ENCODE measurements at regions not wholly inside any gene's neighbourhood (a gene's known extent, or its start where the extent isn't known, plus 50 kb on each side); places are given as distances from the start of the nearest gene placed in this dataset.
"Not testable (repeated sequence)": the region's sequence is repeated elsewhere in the genome, so short reads cannot be mapped to it uniquely, and the experiment has no call there.

GRCh38 chr2:4915357-4915756 is 776.8 kb upstream of the SOX11 start:
- Histone ChIP-seq H3K9ac (ENCODE audit: low read length) (no peak overlapping the region), H3K4me1 (ENCODE audit: control insufficient read depth, insufficient read depth, low read length) (no peaks in the 10 kb centered on the region), H3K27me3 (ENCODE audit: control insufficient read depth, insufficient read depth, low read length) (no peaks in the 10 kb centered on the region), H3K4me3 (ENCODE audit: low read depth, low read length) (no peak overlapping the region), H3K27ac (ENCODE audit: low read depth, low read length) (no peak overlapping the region), H3K36me3 (ENCODE audit: control insufficient read depth, insufficient read depth, low read length) (no peaks in the 10 kb centered on the region), H3K9me3 (ENCODE audit: control insufficient read depth, insufficient read depth, low read depth, low read length) (0 out of 2 replicates have a peak, but pooled peaks cover 3% of the 10 kb centered on the region)

GRCh38 chr2:4916094-4916493 is 776.1 kb upstream of the SOX11 start:
- Histone ChIP-seq H3K9ac (ENCODE audit: low read length) (no peak overlapping the region), H3K27me3 (ENCODE audit: control insufficient read depth, insufficient read depth, low read length) (no peaks in the 10 kb centered on the region), H3K4me1 (ENCODE audit: control insufficient read depth, insufficient read depth, low read length) (no peaks in the 10 kb centered on the region)

GRCh38 chr2:4930704-4931103 is 761.5 kb upstream of the SOX11 start:
- Histone ChIP-seq H3K4me3 (ENCODE audit: low read depth, low read length) (no peak overlapping the region), H3K36me3 (ENCODE audit: control insufficient read depth, insufficient read depth, low read length) (no peaks in the 10 kb centered on the region), H3K4me1 (ENCODE audit: control insufficient read depth, insufficient read depth, low read length) (no peaks in the 10 kb centered on the region), H3K27me3 (ENCODE audit: control insufficient read depth, insufficient read depth, low read length) (no peaks in the 10 kb centered on the region), H3K9ac (ENCODE audit: low read length) (no peak overlapping the region), H3K9me3 (ENCODE audit: control insufficient read depth, insufficient read depth, low read depth, low read length) (peaks cover under 1% of the 10 kb centered on the region; the same call in 1 of the 2 replicates), H3K27ac (ENCODE audit: low read depth, low read length) (no peak overlapping the region)

More at GRCh38 chr2:4916094-4916493, 776.1 kb upstream of the SOX11 start:
- Histone ChIP-seq H3K4me3 (ENCODE audit: low read depth, low read length) (no peak overlapping the region), H3K36me3 (ENCODE audit: control insufficient read depth, insufficient read depth, low read length) (no peaks in the 10 kb centered on the region), H3K9me3 (ENCODE audit: control insufficient read depth, insufficient read depth, low read depth, low read length) (0 out of 2 replicates have a peak, but pooled peaks cover 3% of the 10 kb centered on the region), H3K27ac (ENCODE audit: low read depth, low read length) (no peak overlapping the region)

GRCh38 chr2:4931721-4932365 is 760.3 kb upstream of the SOX11 start:
- Histone ChIP-seq H3K4me1 (ENCODE audit: control insufficient read depth, insufficient read depth, low read length) (no peaks in the 10 kb centered on the region), H3K4me3 (ENCODE audit: low read depth, low read length) (no peak overlapping the region), H3K9me3 (ENCODE audit: control insufficient read depth, insufficient read depth, low read depth, low read length) (peaks cover 3% of the 10 kb centered on the region; the same call in 1 of the 2 replicates), H3K27me3 (ENCODE audit: control insufficient read depth, insufficient read depth, low read length) (no peaks in the 10 kb centered on the region), H3K9ac (ENCODE audit: low read length) (no peak overlapping the region), H3K36me3 (ENCODE audit: control insufficient read depth, insufficient read depth, low read length) (no peaks in the 10 kb centered on the region), H3K27ac (ENCODE audit: low read depth, low read length) (no peak overlapping the region)

GRCh38 chr2:4935291-4935690 is 756.9 kb upstream of the SOX11 start:
- H3K4me1 ChIP-seq (ENCODE audit: control insufficient read depth, insufficient read depth, low read length); H3K27ac ChIP-seq (ENCODE audit: low read depth, low read length); H3K27me3 ChIP-seq (ENCODE audit: control insufficient read depth, insufficient read depth, low read length); H3K9me3 ChIP-seq (ENCODE audit: control insufficient read depth, insufficient read depth, low read depth, low read length); H3K4me3 ChIP-seq (ENCODE audit: low read depth, low read length); H3K9ac ChIP-seq (ENCODE audit: low read length); H3K36me3 ChIP-seq (ENCODE audit: control insufficient read depth, insufficient read depth, low read length): not testable (repeated sequence)

GRCh38 chr2:4937550-4937949 is 754.6 kb upstream of the SOX11 start:
- Histone ChIP-seq H3K4me3 (ENCODE audit: low read depth, low read length) (no peak overlapping the region), H3K4me1 (ENCODE audit: control insufficient read depth, insufficient read depth, low read length) (no peaks in the 10 kb centered on the region), H3K9ac (ENCODE audit: low read length) (no peak overlapping the region), H3K27me3 (ENCODE audit: control insufficient read depth, insufficient read depth, low read length) (no peaks in the 10 kb centered on the region), H3K36me3 (ENCODE audit: control insufficient read depth, insufficient read depth, low read length) (no peaks in the 10 kb centered on the region), H3K27ac (ENCODE audit: low read depth, low read length) (no peak overlapping the region), H3K9me3 (ENCODE audit: control insufficient read depth, insufficient read depth, low read depth, low read length) (peaks cover 3% of the 10 kb centered on the region; the same call in 1 of the 2 replicates)

- H3K4me1 ChIP-seq (ENCODE audit: control insufficient read depth, insufficient read depth, low read length) = no peaks in the 10 kb centered on the region
- no peaks in the 10 kb centered on the region for H3K27me3 ChIP-seq (ENCODE audit: control insufficient read depth, insufficient read depth, low read length)
- H3K4me3 ChIP-seq (ENCODE audit: low read depth, low read length) = no peak overlapping the region
- H3K27ac ChIP-seq (ENCODE audit: low read depth, low read length) = no peak overlapping the region
- no peaks in the 10 kb centered on the region for H3K36me3 ChIP-seq (ENCODE audit: control insufficient read depth, insufficient read depth, low read length)
- H3K9me3 ChIP-seq (ENCODE audit: control insufficient read depth, insufficient read depth, low read depth, low read length) = peaks cover 3% of the 10 kb centered on the region; the same call in 1 of the 2 replicates
- no peak overlapping the region for H3K9ac ChIP-seq (ENCODE audit: low read length)
Observed at GRCh38 chr2:4938206-4938605, 754.0 kb upstream of the SOX11 start.

- Histone ChIP-seq H3K36me3 (ENCODE audit: control insufficient read depth, insufficient read depth, low read length) (no peaks in the 10 kb centered on the region), H3K4me3 (ENCODE audit: low read depth, low read length) (no peak overlapping the region), H3K27me3 (ENCODE audit: control insufficient read depth, insufficient read depth, low read length) (no peaks in the 10 kb centered on the region), H3K4me1 (ENCODE audit: control insufficient read depth, insufficient read depth, low read length) (no peaks in the 10 kb centered on the region), H3K9ac (ENCODE audit: low read length) (no peak overlapping the region), H3K9me3 (ENCODE audit: control insufficient read depth, insufficient read depth, low read depth, low read length) (no peaks in the 10 kb centered on the region), H3K27ac (ENCODE audit: low read depth, low read length) (no peak overlapping the region)
Observed at GRCh38 chr2:4942441-4942840, 749.7 kb upstream of the SOX11 start.

- peaks cover 5% of the 10 kb centered on the region; the same call in 1 of the 2 replicates for H3K9me3 ChIP-seq (ENCODE audit: control insufficient read depth, insufficient read depth, low read depth, low read length)
- no peaks in the 10 kb centered on the region for H3K4me1 ChIP-seq (ENCODE audit: control insufficient read depth, insufficient read depth, low read length)
- no peak overlapping the region for H3K9ac ChIP-seq (ENCODE audit: low read length)
- no peaks in the 10 kb centered on the region for H3K36me3 ChIP-seq (ENCODE audit: control insufficient read depth, insufficient read depth, low read length)
- H3K4me3 ChIP-seq (ENCODE audit: low read depth, low read length) = no peak overlapping the region
- H3K27ac ChIP-seq (ENCODE audit: low read depth, low read length) = no peak overlapping the region
- H3K27me3 ChIP-seq (ENCODE audit: control insufficient read depth, insufficient read depth, low read length) = no peaks in the 10 kb centered on the region
Observed at GRCh38 chr2:4947911-4948310, 744.3 kb upstream of the SOX11 start.

GRCh38 chr2:4951368-4951767 is 740.8 kb upstream of the SOX11 start:
- Histone ChIP-seq H3K27me3 (ENCODE audit: control insufficient read depth, insufficient read depth, low read length) (no peaks in the 10 kb centered on the region), H3K4me1 (ENCODE audit: control insufficient read depth, insufficient read depth, low read length) (no peaks in the 10 kb centered on the region), H3K9ac (ENCODE audit: low read length) (no peak overlapping the region), H3K27ac (ENCODE audit: low read depth, low read length) (no peak overlapping the region), H3K4me3 (ENCODE audit: low read depth, low read length) (no peak overlapping the region), H3K9me3 (ENCODE audit: control insufficient read depth, insufficient read depth, low read depth, low read length) (peaks cover 5% of the 10 kb centered on the region; the same call in 1 of the 2 replicates), H3K36me3 (ENCODE audit: control insufficient read depth, insufficient read depth, low read length) (no peaks in the 10 kb centered on the region)

GRCh38 chr2:4959219-4959618 is 733.0 kb upstream of the SOX11 start:
- Histone ChIP-seq H3K27ac (ENCODE audit: low read depth, low read length) (no peak overlapping the region), H3K4me1 (ENCODE audit: control insufficient read depth, insufficient read depth, low read length) (no peaks in the 10 kb centered on the region), H3K9ac (ENCODE audit: low read length) (no peak overlapping the region), H3K27me3 (ENCODE audit: control insufficient read depth, insufficient read depth, low read length) (no peaks in the 10 kb centered on the region), H3K36me3 (ENCODE audit: control insufficient read depth, insufficient read depth, low read length) (no peaks in the 10 kb centered on the region), H3K9me3 (ENCODE audit: control insufficient read depth, insufficient read depth, low read depth, low read length) (no peaks in the 10 kb centered on the region), H3K4me3 (ENCODE audit: low read depth, low read length) (no peak overlapping the region)

Measured in HUES6 (cell line).